ENCODE measurements at regions not wholly inside any gene's neighbourhood (a gene's known extent, or its start where the extent isn't known, plus 50 kb on each side); places are given as distances from the start of the nearest gene placed in this dataset.

- Histone ChIP-seq H3K4me3 (ENCODE audit: low read depth in 1 of 2, low read length in 2 of 2) (no peak overlapping the region), H3K36me3 (ENCODE audit: insufficient read depth, low read length) (no peaks in the 10 kb centered on the region), H3K9me3 (ENCODE audit: insufficient read depth, low read length, severe bottlenecking) (no peaks in the 10 kb centered on the region), H2AFZ (ENCODE audit: low read depth, low read length) (no peak overlapping the region), H3K27ac (ENCODE audit: low read length) (no peak overlapping the region), H3K4me1 (ENCODE audit: insufficient read depth, low read length) (no peaks in the 10 kb centered on the region), H3K27me3 (ENCODE audit: insufficient read depth, low read length, poor library complexity) (no peaks in the 10 kb centered on the region), H3K79me2 (ENCODE audit: insufficient read depth, low read length) (no peaks in the 10 kb centered on the region), H4K20me1 (ENCODE audit: insufficient read depth, low read length) (no peaks in the 10 kb centered on the region), H3K9ac (ENCODE audit: low read depth, low read length) (no peak overlapping the region), H3K4me2 (ENCODE audit: insufficient read depth, low read length) (no peak overlapping the region)
- TF ChIP-seq CTCF (IDR thresholded peaks at IDR 0.05; ENCODE audit: borderline replicate concordance, extremely low read depth, low read length, poor library complexity, severe bottlenecking) (no peak), EZH2 (IDR thresholded peaks at IDR 0.05; ENCODE audit: borderline replicate concordance, low read depth, low read length, severe bottlenecking) (no peak)
- ATAC-seq (ENCODE audit: insufficient read depth, low read depth), result no peak
- no peak for DNase-seq
Measured at GRCh38 chr18:56333839-56334238, 304.6 kb downstream of the TXNL1 start.

GRCh38 chr18:56333146-56333545, 305.2 kb downstream of the TXNL1 start:
- Histone ChIP-seq H4K20me1 (ENCODE audit: insufficient read depth, low read length) (no peaks in the 10 kb centered on the region), H3K9ac (ENCODE audit: low read depth, low read length) (no peak overlapping the region), H3K4me2 (ENCODE audit: insufficient read depth, low read length) (no peak overlapping the region), H3K36me3 (ENCODE audit: insufficient read depth, low read length) (no peaks in the 10 kb centered on the region), H3K4me3 (ENCODE audit: low read depth in 1 of 2, low read length in 2 of 2) (no peak overlapping the region), H3K9me3 (ENCODE audit: insufficient read depth, low read length, severe bottlenecking) (no peaks in the 10 kb centered on the region), H2AFZ (ENCODE audit: low read depth, low read length) (no peak overlapping the region), H3K79me2 (ENCODE audit: insufficient read depth, low read length) (no peaks in the 10 kb centered on the region), H3K27me3 (ENCODE audit: insufficient read depth, low read length, poor library complexity) (no peaks in the 10 kb centered on the region), H3K27ac (ENCODE audit: low read length) (no peak overlapping the region), H3K4me1 (ENCODE audit: insufficient read depth, low read length) (no peaks in the 10 kb centered on the region)
- no peak for ATAC-seq (ENCODE audit: insufficient read depth, low read depth)
- TF ChIP-seq CTCF (IDR thresholded peaks at IDR 0.05; ENCODE audit: borderline replicate concordance, extremely low read depth, low read length, poor library complexity, severe bottlenecking) (no peak), EZH2 (IDR thresholded peaks at IDR 0.05; ENCODE audit: borderline replicate concordance, low read depth, low read length, severe bottlenecking) (no peak)
- DNase-seq, result no peak

- no peak overlapping the region for H3K9ac ChIP-seq (ENCODE audit: low read depth, low read length)
- H3K79me2 ChIP-seq (ENCODE audit: insufficient read depth, low read length), result no peaks in the 10 kb centered on the region
- no peak for DNase-seq
- TF ChIP-seq CTCF (IDR thresholded peaks at IDR 0.05; ENCODE audit: borderline replicate concordance, extremely low read depth, low read length, poor library complexity, severe bottlenecking), result no peak
- no peak for TF ChIP-seq EZH2 (IDR thresholded peaks at IDR 0.05; ENCODE audit: borderline replicate concordance, low read depth, low read length, severe bottlenecking)
- H3K27ac ChIP-seq (ENCODE audit: low read length), result no peak overlapping the region
- no peak for ATAC-seq (ENCODE audit: insufficient read depth, low read depth)
- H3K36me3 ChIP-seq (ENCODE audit: insufficient read depth, low read length), result no peaks in the 10 kb centered on the region
- H3K4me2 ChIP-seq (ENCODE audit: insufficient read depth, low read length), result no peak overlapping the region
- no peaks in the 10 kb centered on the region for H3K27me3 ChIP-seq (ENCODE audit: insufficient read depth, low read length, poor library complexity)
- H2AFZ ChIP-seq (ENCODE audit: low read depth, low read length), result no peak overlapping the region
- no peaks in the 10 kb centered on the region for H4K20me1 ChIP-seq (ENCODE audit: insufficient read depth, low read length)
- H3K4me1 ChIP-seq (ENCODE audit: insufficient read depth, low read length), result no peaks in the 10 kb centered on the region
- no peak overlapping the region for H3K4me3 ChIP-seq (ENCODE audit: low read depth in 1 of 2, low read length in 2 of 2)
- H3K9me3 ChIP-seq (ENCODE audit: insufficient read depth, low read length, severe bottlenecking), result no peaks in the 10 kb centered on the region
Measured at GRCh38 chr18:56332371-56332770, 306.0 kb downstream of the TXNL1 start.
